Activated CD4-positive, alpha-beta T cell treated with anti-CD3 and anti-CD28 coated beads, Interleukin-2, amount 10 ng/mL, durations not matched to agents 7 days and 5 days (primary cell): ENCODE measurements at regions not wholly inside any gene's neighbourhood (a gene's known extent, or its start where the extent isn't known, plus 50 kb on each side); places are given as distances from the start of the nearest gene placed in this dataset.

Experiments used
- CTCF ChIA-PET: fragments of 350-600 bp; sonication (Branson Sonifier 250); formaldehyde crosslinking; loops from one replicate; lab custom pipeline; 2021; ENCODE audit warnings: antibody characterized with exemption; lab: Charles Lee
- POLR2A ChIA-PET: fragments of 350-600 bp; sonication (Branson Sonifier 250); formaldehyde crosslinking; loops from one replicate; lab custom pipeline; 2021; ENCODE audit warnings: antibody characterized with exemption; lab: Charles Lee
- DNase-seq: peaks from one replicate; pipeline ENCODE4 v3.0.0-alpha.2; 2020
- H3K27ac Mint-ChIP-seq: one replicate; pipeline ENCODE4 v1.8.0; 2021; ENCODE audit warnings: mild to moderate bottlenecking, moderate library complexity, mixed read lengths
- H3K27me3 Mint-ChIP-seq: one replicate; pipeline ENCODE4 v1.8.0; 2021; ENCODE audit warnings: mixed read lengths
- H3K36me3 Mint-ChIP-seq: one replicate; pipeline ENCODE4 v1.8.0; 2021; ENCODE audit warnings: low read depth, mixed read lengths
- H3K4me1 Mint-ChIP-seq: one replicate; pipeline ENCODE4 v1.8.0; 2021; ENCODE audit warnings: mixed read lengths
- H3K4me3 Mint-ChIP-seq: one replicate; pipeline ENCODE4 v1.8.0; 2021; ENCODE audit warnings: mild to moderate bottlenecking, moderate library complexity, mixed read lengths
- H3K9me3 Mint-ChIP-seq: one replicate; pipeline ENCODE4 v1.8.0; 2021; ENCODE audit warnings: mixed read lengths

DNA sequence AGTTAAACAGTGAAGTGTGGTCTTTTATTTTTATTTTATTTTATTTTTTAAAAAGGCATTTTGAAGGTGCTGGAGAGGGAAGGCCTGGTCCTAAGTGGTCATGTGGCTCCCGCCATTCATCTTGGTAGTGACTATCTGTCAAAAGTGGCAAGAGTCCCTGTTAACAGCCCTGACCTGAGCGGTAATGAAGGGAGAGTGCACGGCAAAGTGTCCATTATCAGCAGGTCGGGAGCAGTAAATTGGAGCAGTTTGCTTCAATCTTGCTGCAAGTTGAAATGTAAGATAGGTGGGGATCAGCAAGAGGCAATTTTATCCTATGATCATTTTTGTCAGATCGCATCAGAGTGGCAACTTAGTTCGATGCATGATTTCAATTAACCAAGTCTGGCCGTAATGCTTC is 227.4 kb upstream of the SP4 start:
- no peaks in the 10 kb centered on the region for H3K9me3 Mint-ChIP-seq
- H3K4me1 Mint-ChIP-seq, result peaks cover 4% of the 10 kb centered on the region
- peaks cover 5% of the 10 kb centered on the region for H3K27me3 Mint-ChIP-seq
- H3K36me3 Mint-ChIP-seq, result no peaks in the 10 kb centered on the region
- H3K27ac Mint-ChIP-seq, result no peak overlapping the region
- no peak overlapping the region for H3K4me3 Mint-ChIP-seq
- POLR2A ChIA-PET, result no interaction called here
- CTCF ChIA-PET, result interaction anchor here (0.6 kb wide), 1 partner anchor 168 kb away, joined by 6 read pairs; no protein-coding TSS in a partner anchor
- DNase-seq, result no peak

DNA sequence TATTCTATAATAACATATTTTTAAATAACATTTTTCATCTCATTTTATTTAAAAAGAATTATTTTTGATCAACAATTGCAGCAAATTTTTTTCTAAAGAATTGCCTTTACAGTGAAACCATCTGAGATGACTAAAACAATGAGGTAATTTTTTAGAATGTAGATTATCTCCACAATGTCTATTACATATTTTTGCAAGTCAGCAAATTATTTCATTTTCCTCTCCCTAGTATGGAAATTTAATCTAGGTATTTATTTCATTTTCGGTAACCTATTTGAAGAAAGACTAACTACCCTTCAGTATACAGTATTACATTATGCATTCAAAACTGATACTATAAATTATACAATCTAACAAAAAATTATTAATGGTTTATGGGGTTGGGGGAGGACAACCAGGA is 213.2 kb upstream of the SP4 start:
- CTCF ChIA-PET, result no interaction called here
- POLR2A ChIA-PET, result no interaction called here
- Mint-ChIP-seq H3K4me1 (no peaks in the 10 kb centered on the region), H3K27ac (no peak overlapping the region), H3K9me3 (no peaks in the 10 kb centered on the region), H3K27me3 (peaks cover 7% of the 10 kb centered on the region), H3K4me3 (no peak overlapping the region), H3K36me3 (no peaks in the 10 kb centered on the region)
- DNase-seq, result no peak

DNA sequence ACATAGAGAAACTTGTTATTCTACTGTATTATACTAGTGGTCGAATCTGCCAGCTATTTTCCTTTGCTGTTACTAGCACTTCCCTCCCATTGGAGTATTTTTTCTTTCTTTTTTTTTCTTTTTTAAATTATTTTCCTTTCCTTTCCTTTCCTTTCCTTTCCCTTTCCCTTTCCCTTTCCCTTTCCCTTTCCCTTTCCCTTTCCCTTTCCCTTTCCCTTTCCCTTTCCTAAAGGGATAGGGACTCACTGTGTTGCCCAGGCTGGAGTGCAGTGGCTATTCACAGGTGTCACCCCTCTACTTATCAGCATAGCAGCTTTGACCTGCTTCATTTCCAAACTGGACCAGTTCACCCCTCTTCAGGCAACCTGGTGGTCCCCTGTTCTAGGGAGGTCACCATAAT is 212.6 kb upstream of the SP4 start:
- H3K4me1 Mint-ChIP-seq, result no peaks in the 10 kb centered on the region
- no peak for DNase-seq
- H3K36me3 Mint-ChIP-seq, result no peaks in the 10 kb centered on the region
- ChIA-PET POLR2A (no interaction called here), CTCF (no interaction called here)
- no peaks in the 10 kb centered on the region for H3K9me3 Mint-ChIP-seq
- H3K27ac Mint-ChIP-seq, result no peak overlapping the region
- H3K27me3 Mint-ChIP-seq, result peaks cover 5% of the 10 kb centered on the region
- no peak overlapping the region for H3K4me3 Mint-ChIP-seq

GRCh38 chr7:21217365-21217764 is 210.5 kb upstream of the SP4 start:
- no peak overlapping the region for H3K4me3 Mint-ChIP-seq
- H3K4me1 Mint-ChIP-seq, result no peaks in the 10 kb centered on the region
- no peaks in the 10 kb centered on the region for H3K36me3 Mint-ChIP-seq
- H3K27me3 Mint-ChIP-seq, result peaks cover 5% of the 10 kb centered on the region
- ChIA-PET CTCF (no interaction called here), POLR2A (no interaction called here)
- H3K9me3 Mint-ChIP-seq, result no peaks in the 10 kb centered on the region
- DNase-seq, result no peak
- H3K27ac Mint-ChIP-seq, result no peak overlapping the region

DNA sequence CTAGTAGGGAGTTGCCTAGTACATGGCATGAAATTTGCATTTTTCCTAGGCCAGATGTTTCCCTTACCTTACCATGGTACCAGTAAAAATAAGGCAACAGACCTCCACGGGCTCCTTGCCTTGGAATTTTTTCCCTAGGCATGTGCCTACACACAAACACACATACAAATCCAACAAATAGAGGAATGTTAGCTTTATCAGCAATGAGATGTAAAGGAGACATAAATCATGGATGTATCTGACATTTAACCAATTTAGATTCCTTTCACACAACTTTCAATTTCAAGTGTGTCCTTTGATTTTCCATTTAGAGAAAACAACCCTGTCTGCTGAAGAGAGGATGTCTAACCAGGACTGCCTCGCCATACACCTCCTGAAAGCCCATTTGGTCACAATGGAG is 209.7 kb upstream of the SP4 start:
- ChIA-PET CTCF (no interaction called here), POLR2A (interaction anchor here (0.6 kb wide), 1 partner anchor 30 kb away, joined by 3 read pairs; no protein-coding TSS in a partner anchor)
- Mint-ChIP-seq H3K27me3 (peaks cover 5% of the 10 kb centered on the region), H3K27ac (no peak overlapping the region), H3K36me3 (no peaks in the 10 kb centered on the region), H3K9me3 (no peaks in the 10 kb centered on the region), H3K4me1 (no peaks in the 10 kb centered on the region), H3K4me3 (no peak overlapping the region)
- no peak for DNase-seq

GRCh38 chr7:21221130-21221529 is 206.8 kb upstream of the SP4 start:
- CTCF ChIA-PET, result no interaction called here
- H3K27ac Mint-ChIP-seq, result no peak overlapping the region
- H3K4me3 Mint-ChIP-seq, result no peak overlapping the region
- DNase-seq, result no peak
- no peaks in the 10 kb centered on the region for H3K4me1 Mint-ChIP-seq
- POLR2A ChIA-PET, result no interaction called here
- H3K36me3 Mint-ChIP-seq, result no peaks in the 10 kb centered on the region
- H3K9me3 Mint-ChIP-seq, result no peaks in the 10 kb centered on the region
- H3K27me3 Mint-ChIP-seq, result peaks cover 7% of the 10 kb centered on the region

GRCh38 chr7:21238400-21239116 is 189.3 kb upstream of the SP4 start:
- no peaks in the 10 kb centered on the region for H3K4me1 Mint-ChIP-seq
- H3K27me3 Mint-ChIP-seq, result peaks cover 34% of the 10 kb centered on the region
- no peaks in the 10 kb centered on the region for H3K9me3 Mint-ChIP-seq
- CTCF ChIA-PET, result no interaction called here
- POLR2A ChIA-PET, result no interaction called here
- no peak overlapping the region for H3K27ac Mint-ChIP-seq
- DNase-seq, result no peak
- H3K4me3 Mint-ChIP-seq, result no peak overlapping the region
- H3K36me3 Mint-ChIP-seq, result no peaks in the 10 kb centered on the region

- ChIA-PET CTCF (no interaction called here), POLR2A (no interaction called here)
- Mint-ChIP-seq H3K27ac (no peak overlapping the region), H3K9me3 (no peaks in the 10 kb centered on the region), H3K4me1 (no peaks in the 10 kb centered on the region), H3K36me3 (no peaks in the 10 kb centered on the region), H3K27me3 (peaks cover 31% of the 10 kb centered on the region), H3K4me3 (no peak overlapping the region)
- DNase-seq, result no peak
Measured at GRCh38 chr7:21243265-21243664, 184.6 kb upstream of the SP4 start.

DNA sequence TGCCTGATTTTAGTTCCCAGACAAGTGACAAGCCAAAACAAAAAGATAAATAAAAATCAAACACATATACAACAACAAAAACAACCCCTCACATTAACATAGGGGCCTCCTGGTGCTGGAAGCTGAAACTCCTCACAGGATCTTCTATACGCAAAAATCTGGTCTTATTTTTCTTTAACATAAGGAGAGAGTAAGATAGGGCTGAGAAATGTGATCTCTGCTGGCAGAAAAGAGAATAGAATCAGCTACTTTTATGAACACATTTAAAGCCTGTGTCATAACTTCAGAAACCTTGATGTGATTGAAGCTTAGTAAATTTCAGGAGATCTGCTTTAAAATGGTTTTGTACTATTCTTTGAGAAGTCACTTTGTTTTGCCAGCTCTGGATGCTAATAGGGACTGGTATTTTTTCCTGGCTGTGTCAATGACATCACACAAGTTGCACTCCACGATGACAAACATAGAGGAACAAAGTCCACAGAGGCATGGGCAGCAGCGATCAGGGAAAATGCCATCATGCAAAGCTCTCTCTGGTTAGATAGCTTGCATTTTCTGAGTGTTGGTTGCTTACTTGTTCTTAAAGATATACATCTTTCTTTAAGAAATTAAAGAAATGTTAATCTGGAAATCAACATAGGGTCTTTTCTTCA is 176.6 kb upstream of the SP4 start:
- H3K27me3 Mint-ChIP-seq, result peaks cover 72% of the 10 kb centered on the region
- CTCF ChIA-PET, result no interaction called here

DNA sequence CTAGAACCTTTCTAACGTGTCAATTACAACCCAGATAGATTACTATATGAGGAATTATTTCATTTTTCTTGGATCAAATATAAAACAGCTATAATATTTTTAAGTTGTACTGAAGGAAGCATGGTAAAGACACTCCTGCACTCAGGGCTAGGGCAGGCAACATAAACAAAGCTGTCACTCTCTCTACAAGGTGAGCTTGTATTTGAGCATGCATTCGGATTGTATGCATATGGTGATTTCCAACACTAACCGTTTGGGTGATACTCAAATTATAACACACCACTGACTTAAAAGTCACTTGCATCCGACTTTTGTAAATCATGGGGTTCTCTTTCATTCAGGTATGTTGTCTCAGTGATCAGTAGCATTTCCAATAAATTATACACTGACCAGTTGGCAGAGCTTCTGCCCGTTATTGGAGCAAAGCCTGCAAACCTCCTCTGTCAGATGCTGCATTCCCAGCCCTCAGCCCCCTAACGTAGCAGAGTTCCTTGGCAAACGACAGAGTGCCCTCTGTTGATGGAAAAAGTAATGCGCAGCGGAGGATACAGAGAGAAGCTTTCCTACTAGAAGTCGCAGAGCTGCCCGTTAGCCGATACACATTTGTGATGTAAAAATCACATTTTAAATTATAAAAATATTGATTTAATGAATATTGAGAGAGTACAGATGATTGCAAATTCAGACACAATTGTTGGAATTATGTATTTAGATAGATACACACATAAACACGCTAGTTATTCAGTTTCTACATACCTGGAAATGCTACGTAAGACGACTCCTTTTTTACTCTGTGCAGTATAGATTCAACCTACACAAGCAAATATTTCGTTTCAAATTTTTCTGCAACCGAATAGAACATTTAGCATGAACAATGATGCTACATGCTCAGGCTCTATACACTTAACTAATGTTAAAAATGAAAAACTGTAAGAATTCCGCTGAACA is 173.9 kb upstream of the SP4 start:
- H3K36me3 Mint-ChIP-seq, result peaks cover 2% of the 10 kb centered on the region
- H3K9me3 Mint-ChIP-seq, result peaks cover 3% of the 10 kb centered on the region
- DNase-seq, result peak; percentile 60
- CTCF ChIA-PET, result interaction anchor here (0.6 to 1.9 kb wide), 7 partner anchors 10 to 829 kb away, joined by 3 to 5 read pairs (median 3); no protein-coding TSS in a partner anchor
- peaks cover 74% of the 10 kb centered on the region for H3K27me3 Mint-ChIP-seq
- no peak overlapping the region for H3K27ac Mint-ChIP-seq
- peak overlapping the region; percentile 64 for H3K4me3 Mint-ChIP-seq
- peaks cover 18% of the 10 kb centered on the region for H3K4me1 Mint-ChIP-seq
- POLR2A ChIA-PET, result no interaction called here

More for the DNA sequence above, 176.6 kb upstream of the SP4 start:
- DNase-seq, result no peak
- Mint-ChIP-seq H3K9me3 (no peaks in the 10 kb centered on the region), H3K4me1 (peaks cover 17% of the 10 kb centered on the region), H3K36me3 (no peaks in the 10 kb centered on the region), H3K4me3 (no peak overlapping the region), H3K27ac (no peak overlapping the region)
- POLR2A ChIA-PET, result interaction anchor here (0.5 kb wide), 1 partner anchor 222 kb away, joined by 8 read pairs; no protein-coding TSS in a partner anchor

DNA sequence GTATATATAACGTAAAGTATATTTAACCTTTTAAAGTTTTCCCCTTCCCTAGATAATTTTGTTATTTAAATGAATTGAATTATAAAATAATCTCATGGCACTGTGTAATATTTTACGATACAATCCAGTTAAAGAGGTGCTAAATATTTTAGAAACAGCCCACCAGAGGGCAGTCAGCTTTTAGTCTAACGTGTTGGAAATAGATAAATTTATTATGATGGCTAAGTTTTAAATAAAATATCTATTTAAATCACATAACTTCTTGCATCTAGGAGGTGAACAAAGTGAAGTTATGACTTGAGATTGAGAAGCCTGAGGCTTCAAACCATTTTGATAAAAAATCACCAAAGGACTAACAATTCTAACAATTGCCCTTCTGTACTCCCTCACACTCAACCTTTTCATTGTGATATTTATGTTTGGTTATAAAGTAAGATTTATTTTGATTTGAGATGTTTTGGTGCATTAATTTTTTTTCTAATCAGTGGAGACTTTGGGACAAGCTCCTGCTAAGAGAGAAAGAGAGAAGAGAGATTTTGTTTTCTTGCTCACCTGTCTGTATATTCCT is 171.5 kb upstream of the SP4 start:
- H3K27me3 Mint-ChIP-seq, result peaks cover 52% of the 10 kb centered on the region
- no peak overlapping the region for H3K4me3 Mint-ChIP-seq
- peak; percentile 53 for DNase-seq
- ChIA-PET CTCF (interaction anchor here (1.1 to 1.5 kb wide), 2 partner anchors 82 to 271 kb away, joined by 4 read pairs; no protein-coding TSS in a partner anchor), POLR2A (no interaction called here)
- H3K36me3 Mint-ChIP-seq, result peaks cover 2% of the 10 kb centered on the region
- H3K9me3 Mint-ChIP-seq, result peaks cover 5% of the 10 kb centered on the region
- no peak overlapping the region for H3K27ac Mint-ChIP-seq
- peaks cover 22% of the 10 kb centered on the region for H3K4me1 Mint-ChIP-seq

DNA sequence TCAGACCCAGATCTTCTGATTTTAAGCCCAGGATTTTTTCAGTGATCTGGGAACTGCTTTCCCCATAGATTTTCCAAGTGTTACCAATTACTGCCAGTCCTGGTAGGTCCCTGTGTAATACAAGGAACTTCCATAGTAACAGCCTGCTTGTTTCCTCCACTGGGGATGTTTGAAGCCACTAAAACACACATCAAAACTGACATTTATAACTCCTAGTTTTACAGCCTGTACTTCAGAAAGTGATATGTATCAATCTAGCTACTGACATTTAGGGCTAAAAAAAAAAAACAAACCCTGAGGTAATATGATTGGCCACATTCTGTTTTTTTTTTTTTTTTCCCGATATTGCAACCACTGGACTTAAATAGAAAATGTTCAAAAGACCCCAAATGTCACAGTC is 166.9 kb upstream of the SP4 start:
- ChIA-PET POLR2A (no interaction called here), CTCF (interaction anchor here (1.0 kb wide), 1 partner anchor 301 kb away, joined by 3 read pairs; no protein-coding TSS in a partner anchor)
- Mint-ChIP-seq H3K27ac (no peak overlapping the region), H3K27me3 (peaks cover 11% of the 10 kb centered on the region), H3K4me3 (no peak overlapping the region), H3K4me1 (peaks cover 15% of the 10 kb centered on the region), H3K9me3 (peaks cover 5% of the 10 kb centered on the region), H3K36me3 (peaks cover 2% of the 10 kb centered on the region)
- no peak for DNase-seq
